Fibroblast of gingiva (primary cell): ENCODE measurements at regions not wholly inside any gene's neighbourhood (a gene's known extent, or its start where the extent isn't known, plus 50 kb on each side); places are given as distances from the start of the nearest gene placed in this dataset.

Experiments used
- DNase-seq: peaks from one replicate; pipeline ENCODE4 v3.0.0-alpha.2; 2011; ENCODE audit warnings: low read depth

- DNase-seq, result no peak
Measured at GRCh38 chr6:25224242-25224641, 54.9 kb upstream of the CARMIL1 start.

DNA sequence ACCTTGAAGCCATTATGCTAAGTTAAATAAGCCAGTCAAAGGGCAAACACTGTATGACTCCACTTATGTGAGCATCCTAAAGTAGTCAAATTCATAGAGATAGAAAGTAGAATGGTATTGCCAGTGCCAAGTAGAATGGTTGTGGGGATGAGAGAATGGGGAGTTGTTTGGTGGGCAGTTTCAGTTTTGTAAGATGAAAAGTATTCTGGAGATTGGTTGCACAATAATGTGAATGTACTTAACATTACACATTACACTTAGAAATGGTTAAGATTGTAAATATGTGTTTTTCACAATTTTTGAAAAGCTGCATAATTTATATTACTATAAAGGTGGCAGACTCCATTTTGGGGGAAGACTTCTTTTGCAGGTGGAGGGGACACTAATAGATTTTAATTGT lies 51.3 kb upstream of the CARMIL1 start:
- no peak for DNase-seq
